ENCODE measurements at regions not wholly inside any gene's neighbourhood (a gene's known extent, or its start where the extent isn't known, plus 50 kb on each side); places are given as distances from the start of the nearest gene placed in this dataset.
A peak's percentile ranks its signal among the peaks of the same experiment; 100 is the strongest.

GRCh38 chr12:67911789-67912188 lies 77.5 kb upstream of the IFNG-AS1 start:
- in situ Hi-C loops (cut with HindIII; ENCODE audit: extremely low pct_ligation_motif_present, low pct_unique_long_range_greater_than_20kb) (no loop called here), intact Hi-C loops (cut with micrococcal nuclease; ENCODE audit: unreplicated experiment) (no loop called here)
- Histone ChIP-seq H3K9me3 (ENCODE audit: low read length) (no peaks in the 10 kb centered on the region), H3K4me3 (replicated peaks in 1 of 3; ENCODE audit: insufficient read depth in 1 of 3, low read depth in 2 of 3, low read length in 3 of 3) (no peak overlapping the region), H3K4me2 (ENCODE audit: low read depth, low read length) (no peak overlapping the region), H3K9ac (ENCODE audit: insufficient read depth, low read depth, low read length) (no peak overlapping the region), H3K4me1 (ENCODE audit: insufficient read depth, low read length) (no peaks in the 10 kb centered on the region), H3K79me2 (ENCODE audit: insufficient read depth, low read length) (no peaks in the 10 kb centered on the region), H3K27ac (ENCODE audit: extremely low read length, insufficient read depth, low read length) (no peak overlapping the region), H3K27me3 (ENCODE audit: control insufficient read depth in 1 of 2, insufficient read depth in 2 of 2, low read length in 2 of 2) (no peaks in the 10 kb centered on the region; a peak in 1 of 5 replicates), H3K36me3 (replicated peaks in 1 of 2; ENCODE audit: control insufficient read depth in 1 of 2, insufficient read depth in 2 of 2, low read length in 2 of 2) (no peaks in the 10 kb centered on the region), H2AFZ (ENCODE audit: low read length) (no peak overlapping the region), H4K20me1 (ENCODE audit: insufficient read depth, low read length) (no peaks in the 10 kb centered on the region)
- WGBS (ENCODE audit: low lambda C conversion rate), result 33% methylated on average over 3 of the region's 3 CpGs
- ChIA-PET POLR2A (no interaction called here), CTCF (ENCODE audit: low intra/inter-chr PET ratio, low total read pairs) (no interaction called here)
- no peak for DNase-seq (ENCODE audit: low spot score)
- ATAC-seq, result no peak
- BruUV-seq (replicated peaks), result no TSS peak
- TF ChIP-seq LBX2 (CRISPR knock-in tag; IDR thresholded peaks at IDR 0.05; ENCODE audit: borderline replicate concordance), result no peak
- TF ChIP-seq GABPA (IDR thresholded peaks at IDR 0.05; ENCODE audit: low read depth, low read length), result no peak
- no peak for TF ChIP-seq GABPA (CRISPR knock-in tag; IDR thresholded peaks at IDR 0.05; ENCODE audit: low read depth)
- TF ChIP-seq LCORL (IDR thresholded peaks at IDR 0.05), result no peak
- no peak for TF ChIP-seq LCORL (CRISPR knock-in tag; IDR thresholded peaks at IDR 0.05)
- TF ChIP-seq ZSCAN25 (CRISPR knock-in tag; IDR thresholded peaks at IDR 0.05), result no peak
- TF ChIP-seq ZNF121 (CRISPR knock-in tag; IDR thresholded peaks at IDR 0.05), result no peak
- TF ChIP-seq ZNF256 (CRISPR knock-in tag; conservative IDR thresholded peaks at IDR 0.05), result no peak
- TF ChIP-seq ZNF558 (CRISPR knock-in tag; IDR thresholded peaks at IDR 0.05; ENCODE audit: borderline replicate concordance), result no peak
- FAIRE-seq, result no peak

GRCh38 chr12:67915335-67915851 lies 73.9 kb upstream of the IFNG-AS1 start:
- ChIA-PET POLR2A (no interaction called here), CTCF (ENCODE audit: low intra/inter-chr PET ratio, low total read pairs) (no interaction called here)
- no peaks in the 10 kb centered on the region for H3K9me3 ChIP-seq (ENCODE audit: low read length)
- in situ Hi-C loops (cut with HindIII; ENCODE audit: extremely low pct_ligation_motif_present, low pct_unique_long_range_greater_than_20kb), result no loop called here
- no peak overlapping the region for H3K9ac ChIP-seq (ENCODE audit: insufficient read depth, low read depth, low read length)
- no peak overlapping the region for H2AFZ ChIP-seq (ENCODE audit: low read length)
- H3K79me2 ChIP-seq (ENCODE audit: insufficient read depth, low read length), result no peaks in the 10 kb centered on the region
- no peak overlapping the region for H3K27ac ChIP-seq (ENCODE audit: extremely low read length, insufficient read depth, low read length)
- no peaks in the 10 kb centered on the region for H3K4me1 ChIP-seq (ENCODE audit: insufficient read depth, low read length)
- DNase-seq (ENCODE audit: low spot score) (peak; percentile 8), FAIRE-seq (no peak), ATAC-seq (no peak)
- H4K20me1 ChIP-seq (ENCODE audit: insufficient read depth, low read length), result no peaks in the 10 kb centered on the region
- no peak overlapping the region for H3K4me2 ChIP-seq (ENCODE audit: low read depth, low read length)
- TF ChIP-seq FOSL2 (CRISPR knock-in tag; IDR thresholded peaks at IDR 0.05) (peak; percentile 52), TBX3 (IDR thresholded peaks at IDR 0.05; ENCODE audit: borderline replicate concordance) (peak; percentile 53; the same call in 1 of the 2 replicates), CSRNP2 (CRISPR knock-in tag; conservative IDR thresholded peaks at IDR 0.05; ENCODE audit: low read depth) (no peak)
- no TSS peak for BruUV-seq (replicated peaks)
- WGBS (ENCODE audit: low lambda C conversion rate), result 14% methylated on average over 6 of the region's 6 CpGs
- H3K36me3 ChIP-seq (replicated peaks in 1 of 2; ENCODE audit: control insufficient read depth in 1 of 2, insufficient read depth in 2 of 2, low read length in 2 of 2), result no peaks in the 10 kb centered on the region
- H3K4me3 ChIP-seq (replicated peaks in 1 of 3; ENCODE audit: insufficient read depth in 1 of 3, low read depth in 2 of 3, low read length in 3 of 3), result no peak overlapping the region
- intact Hi-C loops (cut with micrococcal nuclease; ENCODE audit: unreplicated experiment), result no loop called here
- H3K27me3 ChIP-seq (ENCODE audit: control insufficient read depth in 1 of 2, insufficient read depth in 2 of 2, low read length in 2 of 2), result no peaks in the 10 kb centered on the region; a peak in 1 of 5 replicates
